HG03095 (cell line): ENCODE measurements at regions not wholly inside any gene's neighbourhood (a gene's known extent, or its start where the extent isn't known, plus 50 kb on each side); places are given as distances from the start of the nearest gene placed in this dataset.
A peak's percentile ranks its signal among the peaks of the same experiment; 100 is the strongest.

Experiments used
- ATAC-seq: cut with Tn5 transposase; IDR thresholded peaks from one replicate; pipeline ENCODE4 v1.9.1; 2021; ENCODE audit warnings: moderate library complexity; ENCODE audit not compliant: unreplicated experiment

GRCh38 chr1:34476371-34476770 is 278.5 kb upstream of the GJB5 start:
- ATAC-seq = no peak

DNA sequence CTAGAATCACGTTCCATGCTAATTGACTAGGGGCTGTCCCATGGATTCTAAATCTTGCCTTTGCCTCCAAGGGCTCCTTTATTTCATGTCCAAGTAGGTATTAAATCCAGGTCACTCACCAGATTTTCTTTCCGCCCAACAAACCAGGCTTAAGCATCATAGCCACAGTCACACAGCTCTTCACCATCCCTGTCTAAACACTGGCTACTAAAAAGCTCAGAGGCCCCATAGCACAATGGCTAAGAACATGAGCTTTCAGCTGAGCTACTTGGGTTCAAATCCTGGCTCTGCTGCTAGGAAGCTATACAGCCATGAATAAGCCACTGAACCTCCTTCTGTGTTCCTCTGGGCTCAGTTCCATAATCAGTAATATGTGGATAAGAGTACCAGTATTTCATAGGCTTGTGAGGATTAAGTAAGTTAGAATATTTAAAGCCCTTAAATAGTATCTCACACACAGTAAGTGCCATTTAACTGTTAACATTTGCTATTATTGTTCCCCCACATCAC is 277.2 kb upstream of the GJB5 start:
- ATAC-seq = no peak

DNA sequence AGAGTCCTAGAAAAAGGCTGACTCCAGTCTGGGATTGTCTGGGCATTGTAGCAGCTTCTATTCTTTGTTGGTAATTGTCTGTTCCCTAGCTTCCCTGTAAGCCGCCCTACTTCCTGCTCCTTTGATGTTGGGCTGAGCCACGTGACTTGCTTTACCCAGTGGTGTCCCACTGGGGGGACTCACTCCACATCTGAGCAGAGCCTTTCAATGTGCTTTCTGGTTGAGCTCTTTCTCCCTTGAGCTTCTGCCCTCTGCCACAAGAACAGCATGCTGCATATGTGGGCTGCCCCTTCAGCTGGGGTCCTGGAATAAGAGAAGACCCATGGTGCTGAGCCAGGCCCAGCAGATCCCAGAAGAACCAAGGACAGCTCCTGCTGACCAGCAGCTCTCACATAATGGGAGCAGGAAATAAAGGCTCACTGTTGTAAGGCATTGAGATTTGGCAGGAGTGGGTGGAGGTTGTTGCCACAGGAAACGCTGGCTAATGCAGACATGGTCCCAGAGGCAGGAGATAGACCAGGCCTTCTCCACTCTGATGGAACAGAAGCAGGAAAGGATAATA is 276.3 kb upstream of the GJB5 start:
- ATAC-seq = no peak

DNA sequence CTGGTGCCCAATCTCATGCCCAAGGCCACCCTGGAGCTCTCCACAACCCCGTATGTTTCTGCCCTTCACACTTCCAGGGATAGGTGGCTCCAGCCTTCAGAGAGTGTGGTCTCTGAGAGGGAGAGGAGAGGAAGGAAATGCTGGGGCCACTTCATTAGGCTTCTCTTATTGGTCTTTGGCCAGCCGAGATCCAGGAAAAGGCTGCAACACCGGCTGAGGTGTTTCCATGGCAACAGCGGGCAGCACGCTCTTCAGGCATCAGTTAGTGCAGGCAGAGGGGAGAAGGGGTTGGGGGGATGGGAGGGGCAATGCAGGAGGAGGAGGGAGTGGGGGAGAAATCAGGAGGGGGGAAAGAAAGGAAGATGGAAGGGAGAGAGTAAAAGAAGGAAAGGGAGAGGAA is 275.1 kb upstream of the GJB5 start:
- ATAC-seq = no peak

DNA sequence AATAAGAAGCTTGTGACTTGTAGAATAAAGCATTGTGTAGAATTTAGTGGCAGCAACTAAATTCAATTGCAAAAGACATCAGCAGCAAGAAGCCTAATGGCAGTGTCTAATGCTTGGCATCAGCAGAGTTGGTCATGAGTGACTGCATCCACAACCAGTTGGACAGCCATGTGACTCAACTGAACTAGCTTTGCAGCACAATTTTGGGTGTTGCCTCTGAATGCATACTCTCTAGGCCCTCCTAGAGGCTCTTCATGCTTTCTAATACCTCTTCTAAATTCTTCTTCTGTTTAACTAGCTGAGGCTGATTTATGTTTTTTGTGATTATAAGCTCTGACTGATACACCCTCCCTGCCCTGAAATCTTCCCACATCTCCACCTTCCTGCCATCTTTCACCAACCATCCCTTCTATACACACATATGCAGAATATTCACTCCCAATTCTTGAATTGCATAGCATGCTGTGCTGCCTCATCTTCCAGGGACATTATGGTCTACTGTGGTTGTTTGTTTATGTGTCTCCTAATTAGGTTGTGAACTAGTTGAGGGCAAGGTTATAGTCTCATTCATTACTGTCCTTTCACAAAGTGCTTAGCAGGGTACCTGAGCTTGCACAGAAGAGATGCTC is 266.7 kb upstream of the GJB5 start:
- no peak for ATAC-seq

GRCh38 chr1:34500451-34500850 is 254.4 kb upstream of the GJB5 start:
- ATAC-seq = no peak

GRCh38 chr1:34511802-34512201 is 243.0 kb upstream of the GJB5 start:
- ATAC-seq = no peak

- no peak for ATAC-seq
Measured at GRCh38 chr1:34518146-34518699, 236.6 kb upstream of the GJB5 start.

DNA sequence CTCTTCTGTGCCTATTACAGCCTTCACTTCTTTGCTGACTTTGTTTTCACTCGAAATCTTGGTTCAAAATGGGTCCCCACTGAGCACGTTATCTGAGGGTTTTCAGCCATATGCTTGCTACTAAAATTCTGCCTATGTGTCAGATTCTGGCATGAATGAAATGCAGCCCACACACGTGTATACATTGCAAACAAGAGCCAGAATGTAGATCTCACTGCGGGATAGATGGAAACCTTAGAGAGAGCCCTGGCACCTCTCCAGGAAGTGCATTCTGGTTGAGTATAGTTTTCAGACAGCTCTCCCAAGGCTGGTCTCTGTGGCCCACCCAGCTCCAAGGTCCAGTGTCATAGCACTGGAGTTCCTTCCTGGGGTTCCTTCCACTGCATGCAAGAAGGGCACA is 234.7 kb upstream of the GJB5 start:
- no peak for ATAC-seq

GRCh38 chr1:34524783-34525182 is 230.1 kb upstream of the GJB5 start:
- ATAC-seq = no peak

DNA sequence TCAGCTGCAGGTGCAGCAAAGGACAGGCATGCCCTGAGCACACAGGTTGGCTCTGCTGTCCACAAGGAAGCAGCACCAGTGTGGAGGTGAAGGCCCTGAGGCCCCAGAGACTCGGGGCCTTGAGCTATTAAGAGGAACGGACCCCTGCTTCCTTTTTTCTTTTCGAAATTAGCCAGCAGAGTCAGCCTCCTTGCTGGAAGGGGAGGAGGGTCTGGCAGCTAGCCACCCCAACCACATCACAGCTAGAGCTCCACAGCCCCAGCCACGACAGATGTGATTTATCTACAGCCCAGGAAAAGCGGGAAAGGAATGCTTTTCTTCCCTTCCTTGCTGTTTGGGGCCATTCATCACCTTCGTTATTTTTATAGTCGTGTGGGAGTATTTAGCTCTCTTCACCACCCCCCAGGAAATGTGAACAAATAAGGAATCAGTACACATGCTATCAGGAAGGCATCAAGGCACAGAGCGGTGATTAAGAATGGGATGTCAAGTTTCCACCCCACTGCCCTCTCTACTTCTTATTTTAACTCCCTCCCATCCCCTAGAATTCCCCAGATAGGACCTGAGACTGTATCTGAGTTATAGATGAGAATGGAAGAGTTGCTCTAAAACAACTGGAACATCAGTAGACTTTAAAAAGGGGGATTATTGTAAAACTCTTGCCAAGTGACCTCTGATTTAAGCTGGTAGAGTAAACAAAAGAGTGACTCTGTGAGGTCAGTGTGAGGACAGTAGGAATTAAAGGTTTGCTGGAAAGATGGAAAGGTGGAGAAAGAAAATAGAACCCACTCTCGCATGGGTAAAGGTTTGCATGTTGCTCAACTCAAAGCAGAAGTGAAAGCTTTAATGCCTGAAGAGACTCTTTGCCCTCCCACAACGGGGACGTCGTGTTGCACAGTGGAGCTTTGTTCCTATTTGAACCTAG is 224.7 kb upstream of the GJB5 start:
- peak; percentile 51 for ATAC-seq

DNA sequence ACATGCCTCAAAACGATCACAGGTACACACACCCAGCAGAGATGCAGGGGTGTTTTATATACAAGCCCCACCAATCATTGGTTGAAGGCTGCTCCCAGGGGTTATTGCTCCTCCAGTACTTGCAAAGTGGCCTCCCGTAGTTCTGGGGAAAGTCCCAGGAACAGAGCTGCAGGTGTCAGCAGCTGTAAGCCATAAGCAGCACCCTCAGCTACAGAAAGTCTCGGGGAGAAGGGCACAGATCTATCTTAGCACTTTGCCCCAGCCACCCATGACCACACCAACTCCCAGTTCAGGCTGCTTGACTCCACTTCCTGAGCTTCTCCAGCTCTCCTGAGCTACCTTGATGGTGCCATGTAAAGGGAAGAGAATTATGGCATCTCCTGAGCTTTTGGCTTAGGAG is 222.7 kb upstream of the GJB5 start:
- no peak for ATAC-seq

DNA sequence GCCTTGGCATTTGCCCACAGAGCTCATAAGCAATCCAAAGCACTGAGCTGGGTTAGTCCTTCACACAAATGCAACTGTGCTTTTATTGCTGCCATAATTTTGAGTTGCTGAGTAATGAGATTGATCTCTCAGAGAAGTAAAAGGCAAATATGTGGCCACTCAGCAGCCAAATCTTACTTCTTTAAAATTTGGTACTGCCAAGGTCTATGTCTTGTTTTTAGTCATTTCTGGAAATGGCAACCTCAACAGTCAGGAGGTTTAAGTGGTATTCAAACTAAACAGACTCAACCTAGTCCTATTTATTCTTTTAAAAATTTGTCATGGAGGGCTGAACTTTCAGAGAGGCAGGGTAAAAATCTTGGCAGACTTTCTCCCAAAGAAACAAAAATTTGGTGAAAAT is 216.4 kb upstream of the GJB5 start:
- ATAC-seq = no peak

- no peak for ATAC-seq
Measured at GRCh38 chr1:34547046-34547674, 207.7 kb upstream of the GJB5 start.

- no peak for ATAC-seq
Measured at GRCh38 chr1:34549199-34549598, 205.6 kb upstream of the GJB5 start.

GRCh38 chr1:34578306-34578705 is 176.5 kb upstream of the GJB5 start:
- ATAC-seq = no peak

- ATAC-seq = no peak
Measured at GRCh38 chr1:34582356-34582755, 172.5 kb upstream of the GJB5 start.

- ATAC-seq = no peak
Measured at GRCh38 chr1:34587761-34588160, 167.1 kb upstream of the GJB5 start.

- no peak for ATAC-seq
Measured at GRCh38 chr1:34590211-34590623, 164.6 kb upstream of the GJB5 start.

DNA sequence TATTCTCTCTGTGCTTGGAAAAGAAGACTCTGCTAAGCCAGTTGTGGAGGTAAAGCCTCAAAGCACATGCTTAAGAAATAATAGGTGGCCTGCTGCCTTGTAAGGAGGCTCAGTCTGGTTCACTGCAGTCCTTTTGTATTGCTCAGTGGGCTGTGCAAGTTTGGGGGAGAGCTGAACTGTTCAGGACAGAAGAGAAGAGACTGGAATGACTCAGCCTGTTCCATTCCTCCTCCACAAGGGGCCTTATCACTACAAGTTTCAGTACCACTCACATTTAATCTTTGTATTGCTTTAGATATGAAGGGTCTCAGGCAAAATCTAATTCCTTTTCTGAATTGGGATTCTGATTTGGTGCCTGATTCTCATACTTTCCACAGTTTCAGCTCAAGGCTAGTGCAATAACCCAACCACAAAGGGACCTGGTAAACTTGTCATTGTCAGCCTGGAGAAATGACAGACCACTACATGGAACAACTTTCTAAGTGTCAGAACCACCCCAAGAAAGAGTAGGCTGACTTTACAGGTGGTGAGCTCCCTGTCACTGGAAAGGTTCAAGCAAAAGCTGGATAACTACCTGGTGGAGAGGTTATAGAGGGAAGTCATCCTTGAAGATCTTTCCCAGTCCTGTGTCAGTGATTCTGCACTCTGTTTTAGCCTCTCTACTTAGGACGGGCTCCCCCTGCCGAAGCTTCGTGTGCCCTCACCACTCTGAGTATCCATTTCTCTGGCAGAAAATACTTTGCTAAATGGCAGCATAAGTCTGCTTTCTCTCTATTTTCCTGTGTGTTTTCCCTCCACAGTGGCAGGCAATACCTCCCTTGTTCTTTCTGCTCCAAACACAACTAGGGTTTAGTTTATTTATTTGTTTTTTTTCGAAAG is 162.9 kb upstream of the GJB5 start:
- no peak for ATAC-seq
